Endodermal cell (in vitro differentiated cells): ENCODE measurements at regions not wholly inside any gene's neighbourhood (a gene's known extent, or its start where the extent isn't known, plus 50 kb on each side); places are given as distances from the start of the nearest gene placed in this dataset.
"Not testable (repeated sequence)": the region's sequence is repeated elsewhere in the genome, so short reads cannot be mapped to it uniquely, and the experiment has no call there.

Experiments
- DNase-seq: peaks from one replicate; pipeline ENCODE4 v3.0.0-alpha.2; 2017
- H3K27ac ChIP-seq: 2 replicates; pipeline ENCODE4 v1.5.1; 2013; ENCODE audit warnings: mild to moderate bottlenecking, low read depth, low read length, moderate library complexity
- H3K27me3 ChIP-seq: 2 replicates; pipeline ENCODE4 v1.6.1; 2013; ENCODE audit warnings: mild to moderate bottlenecking, low read length, moderate library complexity; ENCODE audit not compliant: insufficient read depth, control insufficient read depth, poor library complexity, severe bottlenecking
- H3K36me3 ChIP-seq: 2 replicates; pipeline ENCODE4 v1.7.0; 2013; ENCODE audit warnings: mild to moderate bottlenecking, low read length, moderate library complexity; ENCODE audit not compliant: control insufficient read depth, insufficient read depth
- H3K4me1 ChIP-seq: one replicate; pipeline ENCODE4 v1.7.0; 2013; ENCODE audit warnings: low read length; ENCODE audit not compliant: control insufficient read depth, insufficient read depth
- H3K4me3 ChIP-seq: 2 replicates; pipeline ENCODE4 v1.5.1; 2013; ENCODE audit warnings: mild to moderate bottlenecking, low read length, moderate library complexity
- H3K9ac ChIP-seq: 2 replicates; pipeline ENCODE4 v1.6.1; 2013; ENCODE audit warnings: mild to moderate bottlenecking, low read length, moderate library complexity; ENCODE audit not compliant: poor library complexity, severe bottlenecking; ENCODE audit errors: extremely low read depth
- H3K9me3 ChIP-seq: 2 replicates; pipeline ENCODE4 v1.6.1; 2013; ENCODE audit warnings: mild to moderate bottlenecking, low read length, moderate library complexity; ENCODE audit not compliant: control insufficient read depth
- H3K27ac Mint-ChIP-seq: 2 replicates; pipeline ENCODE4 v1.8.0; 2020; ENCODE audit warnings: mixed read lengths
- H3K27me3 Mint-ChIP-seq: 2 replicates; pipeline ENCODE4 v1.8.0; 2021; ENCODE audit warnings: mild to moderate bottlenecking, mixed read lengths; ENCODE audit not compliant: insufficient read depth
- H3K36me3 Mint-ChIP-seq: 2 replicates; pipeline ENCODE4 v1.8.0; 2020; ENCODE audit warnings: low read depth, mixed read lengths
- H3K4me1 Mint-ChIP-seq: 2 replicates; pipeline ENCODE4 v1.8.0; 2020; ENCODE audit warnings: mixed read lengths
- H3K4me3 Mint-ChIP-seq: 2 replicates; pipeline ENCODE4 v1.8.0; 2020; ENCODE audit warnings: mild to moderate bottlenecking, moderate library complexity, mixed read lengths
- H3K9me3 Mint-ChIP-seq: 2 replicates; pipeline ENCODE4 v1.8.0; 2020; ENCODE audit warnings: mild to moderate bottlenecking, mixed read lengths
- WGBS, 2 experiments: methylation state at CpG; one replicate each; pipeline versions ENCODE4 v1.1.5 to v1.1.7; 2013; ENCODE audit warnings: missing lambda C conversion rate in 2 of 2, mixed read lengths in 1 of 2; ENCODE audit not compliant: insufficient coverage in 1 of 2, insufficient read length in 1 of 2; 5-methylcytosine and 5-hydroxymethylcytosine counted together
- TF ChIP-seq, protein P1 (sequence below): fragments of 200-600 bp; sonication (generic); conservative IDR thresholded peaks from 2 replicates; pipeline ENCODE4 v1.5.0; 2021; ENCODE audit warnings: antibody characterized with exemption, mild to moderate bottlenecking

- Histone ChIP-seq H3K9me3 (no peaks in the 10 kb centered on the region), H3K9ac (no peak overlapping the region), H3K4me1 (no peaks in the 10 kb centered on the region), H3K27me3 (no peaks in the 10 kb centered on the region), H3K4me3 (no peak overlapping the region), H3K36me3 (no peaks in the 10 kb centered on the region), H3K27ac (no peak overlapping the region)
- Mint-ChIP-seq H3K9me3 (no peaks in the 10 kb centered on the region), H3K4me1 (no peaks in the 10 kb centered on the region), H3K27me3 (no peaks in the 10 kb centered on the region), H3K27ac (no peak overlapping the region), H3K4me3 (no peak overlapping the region), H3K36me3 (no peaks in the 10 kb centered on the region)
- WGBS, 2 experiments: 85 to 88% methylated on average over 17 to 19 of the region's 19 CpGs
- DNase-seq: peak; percentile 51
- TF ChIP-seq, protein P1, sequence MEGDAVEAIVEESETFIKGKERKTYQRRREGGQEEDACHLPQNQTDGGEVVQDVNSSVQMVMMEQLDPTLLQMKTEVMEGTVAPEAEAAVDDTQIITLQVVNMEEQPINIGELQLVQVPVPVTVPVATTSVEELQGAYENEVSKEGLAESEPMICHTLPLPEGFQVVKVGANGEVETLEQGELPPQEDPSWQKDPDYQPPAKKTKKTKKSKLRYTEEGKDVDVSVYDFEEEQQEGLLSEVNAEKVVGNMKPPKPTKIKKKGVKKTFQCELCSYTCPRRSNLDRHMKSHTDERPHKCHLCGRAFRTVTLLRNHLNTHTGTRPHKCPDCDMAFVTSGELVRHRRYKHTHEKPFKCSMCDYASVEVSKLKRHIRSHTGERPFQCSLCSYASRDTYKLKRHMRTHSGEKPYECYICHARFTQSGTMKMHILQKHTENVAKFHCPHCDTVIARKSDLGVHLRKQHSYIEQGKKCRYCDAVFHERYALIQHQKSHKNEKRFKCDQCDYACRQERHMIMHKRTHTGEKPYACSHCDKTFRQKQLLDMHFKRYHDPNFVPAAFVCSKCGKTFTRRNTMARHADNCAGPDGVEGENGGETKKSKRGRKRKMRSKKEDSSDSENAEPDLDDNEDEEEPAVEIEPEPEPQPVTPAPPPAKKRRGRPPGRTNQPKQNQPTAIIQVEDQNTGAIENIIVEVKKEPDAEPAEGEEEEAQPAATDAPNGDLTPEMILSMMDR: no peak
These were observed 107.3 kb upstream of the ANKRD30BL start for GRCh38 chr2:132268977-132269523.

DNA sequence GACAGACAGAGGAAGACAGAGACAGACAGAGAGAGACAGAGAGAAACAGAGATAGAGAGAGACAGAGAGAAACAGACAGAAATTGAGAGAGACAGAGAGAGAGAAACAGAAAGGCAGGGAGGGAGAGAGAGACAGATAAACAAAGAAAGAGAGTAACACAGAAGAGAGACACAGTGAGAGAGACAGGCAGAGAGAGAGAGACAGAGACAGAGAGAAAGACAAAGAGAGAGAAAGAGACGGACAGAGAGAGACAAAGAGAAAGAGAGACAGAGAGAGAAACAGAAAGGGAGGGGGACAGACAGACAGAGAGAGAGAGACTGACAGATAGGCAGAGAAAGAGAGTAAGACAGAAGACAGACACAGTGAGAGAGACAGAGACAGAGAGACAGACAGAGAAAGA is 108.5 kb upstream of the ANKRD30BL start:
- Mint-ChIP-seq H3K4me1 (no peaks in the 10 kb centered on the region), H3K4me3 (no peak overlapping the region), H3K27ac (no peak overlapping the region), H3K27me3 (no peaks in the 10 kb centered on the region), H3K36me3 (no peaks in the 10 kb centered on the region), H3K9me3 (no peaks in the 10 kb centered on the region)
- Histone ChIP-seq H3K9me3 (no peaks in the 10 kb centered on the region), H3K4me3 (no peak overlapping the region), H3K27me3 (no peaks in the 10 kb centered on the region), H3K9ac (no peak overlapping the region), H3K27ac (no peak overlapping the region), H3K4me1 (no peaks in the 10 kb centered on the region), H3K36me3 (no peaks in the 10 kb centered on the region)
- TF ChIP-seq, protein P1: no peak
- WGBS, 2 experiments: 86 to 89% methylated on average over 1 of the region's 1 CpG
- DNase-seq: no peak

DNA sequence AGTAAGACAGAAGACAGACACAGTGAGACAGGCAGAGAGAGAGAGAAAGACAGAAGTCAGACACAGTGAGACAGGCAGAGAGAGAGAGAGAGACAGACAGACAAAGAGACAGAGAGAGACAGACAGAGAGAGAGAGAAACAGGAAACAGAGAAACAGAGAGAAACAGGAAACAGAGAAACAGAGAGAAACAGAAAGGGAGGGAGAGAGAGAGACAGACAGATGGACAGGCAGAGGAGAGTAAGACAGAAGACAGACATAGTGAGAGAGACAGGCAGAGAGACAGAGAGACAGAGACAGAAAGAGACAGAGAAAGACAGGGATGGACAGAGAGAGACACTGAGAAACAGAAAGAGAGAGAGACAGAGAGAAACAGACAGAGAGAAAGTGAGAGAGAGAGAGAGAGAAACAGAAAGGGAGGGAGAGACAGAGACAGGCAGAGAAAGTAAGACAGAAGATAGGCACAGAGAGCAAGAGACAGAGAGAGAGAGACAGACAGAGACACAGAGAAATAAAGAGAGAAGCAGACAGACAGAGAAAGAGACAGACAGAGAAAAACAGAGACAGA is 109.3 kb upstream of the ANKRD30BL start:
- no peaks in the 10 kb centered on the region for H3K36me3 Mint-ChIP-seq
- H3K36me3 ChIP-seq: no peaks in the 10 kb centered on the region
- DNase-seq: no peak
- H3K4me1 Mint-ChIP-seq: no peaks in the 10 kb centered on the region
- H3K4me3 ChIP-seq: no peak overlapping the region
- H3K4me1 ChIP-seq: no peaks in the 10 kb centered on the region
- H3K9me3 Mint-ChIP-seq: no peaks in the 10 kb centered on the region
- H3K27me3 Mint-ChIP-seq: no peaks in the 10 kb centered on the region
- TF ChIP-seq, protein P1: no peak
- no peak overlapping the region for H3K27ac Mint-ChIP-seq
- no peaks in the 10 kb centered on the region for H3K9me3 ChIP-seq
- no peak overlapping the region for H3K4me3 Mint-ChIP-seq
- H3K27me3 ChIP-seq: no peaks in the 10 kb centered on the region
- H3K27ac ChIP-seq: no peak overlapping the region
- no peak overlapping the region for H3K9ac ChIP-seq

DNA sequence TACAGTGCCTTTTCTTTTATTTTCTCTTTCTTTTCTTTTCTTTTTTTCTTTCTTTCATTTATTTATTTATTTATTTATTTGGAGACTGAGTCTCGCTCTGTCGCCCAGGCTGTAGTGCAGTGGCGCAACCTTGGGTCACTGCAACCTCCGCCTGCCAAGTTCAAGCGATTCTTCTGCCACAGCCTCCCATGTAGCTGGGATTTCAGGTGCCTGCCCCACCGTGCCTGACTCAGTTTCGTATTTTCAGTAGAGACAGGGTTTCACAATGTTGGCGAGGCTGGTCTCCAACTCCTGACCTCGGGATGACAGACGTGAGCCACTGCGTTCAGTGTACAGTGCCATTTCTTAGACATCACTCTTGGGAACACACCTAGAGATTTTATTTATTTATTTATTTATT is 110.0 kb upstream of the ANKRD30BL start:
- H3K9me3 Mint-ChIP-seq, H3K9ac ChIP-seq, H3K27me3 ChIP-seq, H3K9me3 ChIP-seq, H3K27ac Mint-ChIP-seq, H3K4me3 ChIP-seq, H3K27ac ChIP-seq, H3K36me3 ChIP-seq, H3K4me1 ChIP-seq, H3K4me1 Mint-ChIP-seq, H3K36me3 Mint-ChIP-seq, H3K4me3 Mint-ChIP-seq, H3K27me3 Mint-ChIP-seq: not testable (repeated sequence)
- WGBS, 2 experiments: 94 to 96% methylated on average over 3 to 11 of the region's 11 CpGs
- peak; percentile 30 for DNase-seq
